ENCODE measurements at regions not wholly inside any gene's neighbourhood (a gene's known extent, or its start where the extent isn't known, plus 50 kb on each side); places are given as distances from the start of the nearest gene placed in this dataset.

DNA sequence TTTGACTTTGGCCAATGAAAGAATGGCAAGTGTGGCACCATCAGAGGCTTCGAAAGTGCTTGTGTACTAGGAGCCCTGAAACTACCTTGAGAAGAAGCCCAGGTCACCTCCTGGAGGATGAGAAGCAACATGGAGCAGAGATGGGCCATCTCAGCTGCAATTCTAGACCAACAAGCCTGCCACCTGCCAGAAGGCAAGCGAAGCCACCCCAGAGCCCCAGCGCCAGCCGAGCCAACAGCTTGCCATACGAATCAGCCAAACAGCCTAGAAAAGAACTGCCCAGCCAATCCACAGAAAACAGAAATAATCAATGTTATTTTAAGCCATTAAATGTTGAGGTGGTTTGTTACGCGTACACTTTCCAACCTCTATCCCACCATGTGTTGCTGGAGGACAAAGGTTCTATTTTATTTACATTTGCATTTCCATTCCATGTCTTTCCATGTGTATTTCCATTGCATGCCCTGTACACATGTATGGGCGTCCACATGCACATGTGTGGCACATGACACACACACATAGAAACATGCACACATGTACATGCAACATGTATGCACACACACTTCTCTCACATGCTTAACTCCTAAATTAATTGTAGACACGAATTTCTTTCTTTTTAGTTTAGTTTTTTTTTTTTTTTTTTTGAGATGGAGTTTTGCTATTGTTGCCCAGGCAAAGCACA is 144.3 kb upstream of the TNRC6C start:
- Mint-ChIP-seq H3K9me3 (peaks cover 8% of the 10 kb centered on the region), H3K4me3 (no peak overlapping the region), H3K36me3 (no peaks in the 10 kb centered on the region), H3K27ac (no peak overlapping the region), H3K27me3 (peaks cover 3% of the 10 kb centered on the region), H3K4me1 (ENCODE audit: unreplicated experiment) (peaks cover 4% of the 10 kb centered on the region)
- no peak for DNase-seq (ENCODE audit: extremely low spot score, unreplicated experiment)
- TF ChIP-seq, protein P1, sequence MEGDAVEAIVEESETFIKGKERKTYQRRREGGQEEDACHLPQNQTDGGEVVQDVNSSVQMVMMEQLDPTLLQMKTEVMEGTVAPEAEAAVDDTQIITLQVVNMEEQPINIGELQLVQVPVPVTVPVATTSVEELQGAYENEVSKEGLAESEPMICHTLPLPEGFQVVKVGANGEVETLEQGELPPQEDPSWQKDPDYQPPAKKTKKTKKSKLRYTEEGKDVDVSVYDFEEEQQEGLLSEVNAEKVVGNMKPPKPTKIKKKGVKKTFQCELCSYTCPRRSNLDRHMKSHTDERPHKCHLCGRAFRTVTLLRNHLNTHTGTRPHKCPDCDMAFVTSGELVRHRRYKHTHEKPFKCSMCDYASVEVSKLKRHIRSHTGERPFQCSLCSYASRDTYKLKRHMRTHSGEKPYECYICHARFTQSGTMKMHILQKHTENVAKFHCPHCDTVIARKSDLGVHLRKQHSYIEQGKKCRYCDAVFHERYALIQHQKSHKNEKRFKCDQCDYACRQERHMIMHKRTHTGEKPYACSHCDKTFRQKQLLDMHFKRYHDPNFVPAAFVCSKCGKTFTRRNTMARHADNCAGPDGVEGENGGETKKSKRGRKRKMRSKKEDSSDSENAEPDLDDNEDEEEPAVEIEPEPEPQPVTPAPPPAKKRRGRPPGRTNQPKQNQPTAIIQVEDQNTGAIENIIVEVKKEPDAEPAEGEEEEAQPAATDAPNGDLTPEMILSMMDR (conservative IDR thresholded peaks at IDR 0.05) = no peak

DNA sequence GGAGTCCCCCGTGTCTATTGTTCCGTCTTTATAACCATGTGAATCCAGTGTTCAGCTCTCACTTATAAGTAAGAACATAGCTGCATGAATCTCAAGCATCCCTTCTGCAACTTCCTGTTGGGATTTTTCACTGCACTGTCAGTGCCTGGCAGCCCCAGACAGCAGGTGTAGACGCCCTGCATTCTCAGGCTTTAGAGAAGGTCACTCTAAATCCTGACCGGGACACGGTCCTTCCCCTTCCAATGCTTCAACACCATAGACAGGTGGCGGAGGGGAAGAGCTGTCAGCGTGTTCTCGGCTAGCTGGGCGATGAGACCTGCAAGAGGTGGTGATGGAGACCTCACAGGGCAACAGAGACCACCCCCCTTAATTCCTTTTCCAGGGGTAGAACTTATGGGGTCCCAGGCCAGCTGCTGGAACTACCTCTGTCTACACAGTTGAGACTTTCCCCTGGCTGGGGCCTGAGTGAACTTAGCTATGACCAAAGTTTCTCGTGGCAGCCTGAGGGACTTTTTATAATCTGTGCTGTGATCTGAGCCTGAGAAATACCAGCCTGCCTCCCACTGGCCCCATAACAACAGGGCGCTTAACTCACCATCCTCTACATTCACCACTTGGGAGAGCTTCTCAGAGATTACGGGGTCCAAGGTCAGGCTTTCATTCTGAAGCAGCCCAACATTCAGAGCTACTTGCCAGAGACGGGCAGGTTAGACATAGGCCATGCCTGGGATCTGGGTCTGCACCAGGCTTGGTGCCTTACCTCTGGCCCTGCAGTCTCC is 143.2 kb upstream of the TNRC6C start:
- H3K27ac Mint-ChIP-seq = no peak overlapping the region
- TF ChIP-seq, protein P1 (conservative IDR thresholded peaks at IDR 0.05) = no peak
- peaks cover 8% of the 10 kb centered on the region for H3K9me3 Mint-ChIP-seq
- no peak overlapping the region for H3K4me3 Mint-ChIP-seq
- DNase-seq (ENCODE audit: extremely low spot score, unreplicated experiment) = no peak
- peaks cover 3% of the 10 kb centered on the region for H3K27me3 Mint-ChIP-seq
- H3K36me3 Mint-ChIP-seq = no peaks in the 10 kb centered on the region
- H3K4me1 Mint-ChIP-seq (ENCODE audit: unreplicated experiment) = peaks cover 7% of the 10 kb centered on the region

DNA sequence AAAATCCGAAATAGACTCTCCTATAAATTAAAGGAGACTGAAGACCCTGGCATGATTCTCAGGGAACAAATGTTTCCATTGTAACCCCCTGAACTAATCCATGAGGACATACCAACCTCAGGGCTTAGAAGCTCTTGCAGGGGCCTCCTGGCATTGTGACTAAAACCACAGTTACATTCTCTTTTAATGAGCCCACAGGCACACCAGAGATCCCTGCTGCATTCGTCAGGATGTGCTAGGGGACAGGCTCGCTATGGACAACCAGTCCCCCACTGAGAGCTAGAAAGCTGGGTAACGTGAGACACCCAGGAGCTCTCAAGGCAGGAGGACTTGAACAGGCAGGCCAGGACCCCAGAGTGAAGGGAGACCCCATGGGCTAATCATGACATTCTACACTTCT is 140.6 kb upstream of the TNRC6C start:
- H3K27ac Mint-ChIP-seq = no peak overlapping the region
- H3K4me3 Mint-ChIP-seq = no peak overlapping the region
- no peaks in the 10 kb centered on the region for H3K36me3 Mint-ChIP-seq
- TF ChIP-seq, protein P1 (conservative IDR thresholded peaks at IDR 0.05) = no peak
- peaks cover 8% of the 10 kb centered on the region for H3K9me3 Mint-ChIP-seq
- H3K27me3 Mint-ChIP-seq = no peaks in the 10 kb centered on the region
- peaks cover 4% of the 10 kb centered on the region for H3K4me1 Mint-ChIP-seq (ENCODE audit: unreplicated experiment)
- DNase-seq (ENCODE audit: extremely low spot score, unreplicated experiment) = no peak

DNA sequence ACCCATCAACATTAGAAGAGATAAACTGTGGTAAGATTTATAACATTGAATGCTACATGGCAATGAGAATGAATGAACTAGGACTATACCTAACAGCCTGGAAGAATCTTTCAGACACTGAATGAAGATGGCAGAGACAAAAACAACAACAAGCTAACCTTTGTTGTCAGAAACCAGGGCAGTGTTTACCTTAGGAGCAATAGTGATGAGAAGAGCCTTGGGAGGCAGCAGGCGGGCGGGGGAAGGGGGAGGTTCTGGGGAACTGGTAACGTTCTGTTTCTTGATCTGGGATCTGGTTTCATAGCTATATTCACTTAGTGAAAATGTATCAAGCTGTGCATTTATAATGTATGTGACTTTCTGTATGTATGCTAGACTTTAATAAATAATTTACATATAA is 139.0 kb upstream of the TNRC6C start:
- H3K9me3 Mint-ChIP-seq = peaks cover 8% of the 10 kb centered on the region
- peaks cover 7% of the 10 kb centered on the region for H3K27me3 Mint-ChIP-seq
- H3K27ac Mint-ChIP-seq = no peak overlapping the region
- TF ChIP-seq, protein P1 (conservative IDR thresholded peaks at IDR 0.05) = no peak
- H3K4me1 Mint-ChIP-seq (ENCODE audit: unreplicated experiment) = peaks cover 11% of the 10 kb centered on the region
- H3K36me3 Mint-ChIP-seq = no peaks in the 10 kb centered on the region
- no peak overlapping the region for H3K4me3 Mint-ChIP-seq
- no peak for DNase-seq (ENCODE audit: extremely low spot score, unreplicated experiment)

DNA sequence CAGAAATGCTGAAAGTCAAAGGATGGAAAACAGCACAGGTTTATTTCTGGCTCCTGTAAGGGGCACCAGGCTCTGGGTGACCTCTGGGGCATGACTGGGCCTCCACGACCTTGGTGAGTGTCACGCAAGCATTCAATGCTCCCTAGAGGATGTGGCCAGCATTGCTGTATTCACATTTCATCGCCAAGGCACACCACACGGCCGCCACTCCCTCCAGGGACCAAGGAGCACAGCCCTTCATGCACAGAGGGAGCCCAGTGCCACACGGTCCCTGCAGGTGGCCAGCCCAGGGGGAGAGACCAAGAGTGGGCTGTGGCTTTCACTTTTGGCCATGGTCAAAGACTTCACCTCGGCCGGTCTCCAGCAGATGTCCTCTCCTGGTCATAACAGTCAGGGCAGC is 137.4 kb upstream of the TNRC6C start:
- DNase-seq (ENCODE audit: extremely low spot score, unreplicated experiment) = no peak
- Mint-ChIP-seq H3K4me1 (ENCODE audit: unreplicated experiment) (peaks cover 11% of the 10 kb centered on the region), H3K9me3 (peaks cover 8% of the 10 kb centered on the region), H3K4me3 (no peak overlapping the region), H3K36me3 (no peaks in the 10 kb centered on the region), H3K27ac (no peak overlapping the region), H3K27me3 (peaks cover 7% of the 10 kb centered on the region)
- TF ChIP-seq, protein P1 (conservative IDR thresholded peaks at IDR 0.05) = no peak
